22Rv1 (cell line): ENCODE measurements at regions not wholly inside any gene's neighbourhood (a gene's known extent, or its start where the extent isn't known, plus 50 kb on each side); places are given as distances from the start of the nearest gene placed in this dataset.

Experiments used
- CTCF ChIP-seq: fragments of 450-650 bp; IDR thresholded peaks from 2 replicates; pipeline ENCODE4 v1.5.1; 2017; ENCODE audit warnings: mild to moderate bottlenecking
- ZFX ChIP-seq: fragments of 450-650 bp; IDR thresholded peaks from 2 replicates; pipeline ENCODE4 v1.6.1; 2017; ENCODE audit warnings: antibody characterized with exemption, borderline replicate concordance

- TF ChIP-seq CTCF, result no peak
- no peak for TF ChIP-seq ZFX
Measured at GRCh38 chr13:109667056-109667455, 119.3 kb downstream of the IRS2 start.
